ENCODE measurements at regions not wholly inside any gene's neighbourhood (a gene's known extent, or its start where the extent isn't known, plus 50 kb on each side); places are given as distances from the start of the nearest gene placed in this dataset.

DNA sequence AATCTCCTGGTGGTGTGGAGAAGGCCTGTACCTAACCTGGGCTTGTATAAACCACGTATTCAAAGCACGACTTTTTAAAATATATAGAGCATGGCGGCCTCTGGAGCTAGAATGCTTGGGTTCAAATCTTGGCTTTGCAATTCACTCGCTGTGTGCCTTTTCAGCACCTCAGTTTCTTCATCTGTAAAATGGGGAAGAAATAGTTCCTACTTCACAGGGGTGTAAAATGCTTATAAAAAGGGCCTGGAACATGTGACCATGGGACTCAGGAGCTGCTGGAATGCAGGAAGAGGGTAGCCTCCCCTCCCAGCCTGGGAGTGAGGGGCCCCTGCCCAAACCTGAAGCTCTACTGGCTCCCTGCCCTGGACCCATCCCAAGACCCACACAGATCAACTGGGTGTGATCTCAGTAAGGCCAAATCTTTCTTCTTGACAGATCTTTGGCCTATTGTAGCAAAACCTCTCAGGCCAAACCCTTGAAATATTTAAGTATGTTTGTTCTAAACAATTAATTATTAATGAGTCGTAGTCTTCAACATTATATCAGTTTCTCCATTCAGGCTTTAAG is 269.0 kb downstream of the ZSWIM6 start:
- ATAC-seq (ENCODE audit: low FRiP score in 2 of 2) (no peak), DNase-seq (no peak)
- Histone ChIP-seq H3K9me3 (no peaks in the 10 kb centered on the region), H3K27ac (no peak overlapping the region), H3K4me3 (no peak overlapping the region), H3K36me3 (no peaks in the 10 kb centered on the region), H3K27me3 (no peaks in the 10 kb centered on the region), H3K4me1 (peaks cover 0 to 23% (median 10%) of the 10 kb centered on the region in 4 donors)
- 84 to 86% methylated on average over 5 of the region's 5 CpGs for WGBS, 2 donors
- no peak for TF ChIP-seq POLR2A (IDR thresholded peaks at IDR 0.05)
- no peak for TF ChIP-seq POLR2AphosphoS5 (IDR thresholded peaks at IDR 0.05)
- TF ChIP-seq EP300 (IDR thresholded peaks at IDR 0.05), result no peak
- TF ChIP-seq, protein P1, sequence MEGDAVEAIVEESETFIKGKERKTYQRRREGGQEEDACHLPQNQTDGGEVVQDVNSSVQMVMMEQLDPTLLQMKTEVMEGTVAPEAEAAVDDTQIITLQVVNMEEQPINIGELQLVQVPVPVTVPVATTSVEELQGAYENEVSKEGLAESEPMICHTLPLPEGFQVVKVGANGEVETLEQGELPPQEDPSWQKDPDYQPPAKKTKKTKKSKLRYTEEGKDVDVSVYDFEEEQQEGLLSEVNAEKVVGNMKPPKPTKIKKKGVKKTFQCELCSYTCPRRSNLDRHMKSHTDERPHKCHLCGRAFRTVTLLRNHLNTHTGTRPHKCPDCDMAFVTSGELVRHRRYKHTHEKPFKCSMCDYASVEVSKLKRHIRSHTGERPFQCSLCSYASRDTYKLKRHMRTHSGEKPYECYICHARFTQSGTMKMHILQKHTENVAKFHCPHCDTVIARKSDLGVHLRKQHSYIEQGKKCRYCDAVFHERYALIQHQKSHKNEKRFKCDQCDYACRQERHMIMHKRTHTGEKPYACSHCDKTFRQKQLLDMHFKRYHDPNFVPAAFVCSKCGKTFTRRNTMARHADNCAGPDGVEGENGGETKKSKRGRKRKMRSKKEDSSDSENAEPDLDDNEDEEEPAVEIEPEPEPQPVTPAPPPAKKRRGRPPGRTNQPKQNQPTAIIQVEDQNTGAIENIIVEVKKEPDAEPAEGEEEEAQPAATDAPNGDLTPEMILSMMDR (IDR thresholded peaks at IDR 0.05), result no peak

- Histone ChIP-seq H3K4me3 (no peak overlapping the region), H3K27me3 (no peaks in the 10 kb centered on the region), H3K36me3 (no peaks in the 10 kb centered on the region), H3K9me3 (no peaks in the 10 kb centered on the region), H3K4me1 (peaks cover 0 to 23% (median 10%) of the 10 kb centered on the region in 4 donors), H3K27ac (no peak overlapping the region)
- ATAC-seq (ENCODE audit: low FRiP score in 2 of 2) (no peak), DNase-seq (no peak)
- 64 to 67% methylated on average over 6 of the region's 6 CpGs for WGBS, 2 donors
- TF ChIP-seq, protein P1 (IDR thresholded peaks at IDR 0.05), result no peak
These were observed 271.3 kb downstream of the ZSWIM6 start for GRCh38 chr5:61603211-61603908.

GRCh38 chr5:61604076-61605025 is 272.3 kb downstream of the ZSWIM6 start:
- DNase-seq (no peak), ATAC-seq (ENCODE audit: low FRiP score in 2 of 2) (no peak)
- Histone ChIP-seq H3K4me3 (no peak overlapping the region), H3K4me1 (peaks cover 0 to 20% (median 8%) of the 10 kb centered on the region in 4 donors), H3K9me3 (no peaks in the 10 kb centered on the region), H3K36me3 (no peaks in the 10 kb centered on the region), H3K27ac (no peak overlapping the region), H3K27me3 (no peaks in the 10 kb centered on the region)
- WGBS, 2 donors, result 73 to 81% methylated on average over 8 of the region's 8 CpGs
- TF ChIP-seq EP300 (IDR thresholded peaks at IDR 0.05) (no peak), POLR2A (IDR thresholded peaks at IDR 0.05) (no peak), POLR2AphosphoS5 (IDR thresholded peaks at IDR 0.05) (no peak)

- Histone ChIP-seq H3K4me3 (no peak overlapping the region), H3K27me3 (no peaks in the 10 kb centered on the region), H3K36me3 (no peaks in the 10 kb centered on the region), H3K27ac (no peak overlapping the region), H3K4me1 (no peaks in the 10 kb centered on the region), H3K9me3 (no peaks in the 10 kb centered on the region)
- WGBS, 2 donors, result 62 to 69% methylated on average over 9 of the region's 9 CpGs
- TF ChIP-seq POLR2AphosphoS5 (IDR thresholded peaks at IDR 0.05) (no peak), POLR2A (IDR thresholded peaks at IDR 0.05) (no peak), EP300 (IDR thresholded peaks at IDR 0.05) (no peak)
- TF ChIP-seq, protein P1 (IDR thresholded peaks at IDR 0.05), result no peak
- no peak for ATAC-seq (ENCODE audit: low FRiP score in 2 of 2)
- peak in 1 of 2 donors; percentile 7 for DNase-seq
These were observed 278.0 kb downstream of the ZSWIM6 start for GRCh38 chr5:61609840-61610677.
